ENCODE measurements at regions not wholly inside any gene's neighbourhood (a gene's known extent, or its start where the extent isn't known, plus 50 kb on each side); places are given as distances from the start of the nearest gene placed in this dataset.
"Not testable (repeated sequence)": the region's sequence is repeated elsewhere in the genome, so short reads cannot be mapped to it uniquely, and the experiment has no call there.

DNA sequence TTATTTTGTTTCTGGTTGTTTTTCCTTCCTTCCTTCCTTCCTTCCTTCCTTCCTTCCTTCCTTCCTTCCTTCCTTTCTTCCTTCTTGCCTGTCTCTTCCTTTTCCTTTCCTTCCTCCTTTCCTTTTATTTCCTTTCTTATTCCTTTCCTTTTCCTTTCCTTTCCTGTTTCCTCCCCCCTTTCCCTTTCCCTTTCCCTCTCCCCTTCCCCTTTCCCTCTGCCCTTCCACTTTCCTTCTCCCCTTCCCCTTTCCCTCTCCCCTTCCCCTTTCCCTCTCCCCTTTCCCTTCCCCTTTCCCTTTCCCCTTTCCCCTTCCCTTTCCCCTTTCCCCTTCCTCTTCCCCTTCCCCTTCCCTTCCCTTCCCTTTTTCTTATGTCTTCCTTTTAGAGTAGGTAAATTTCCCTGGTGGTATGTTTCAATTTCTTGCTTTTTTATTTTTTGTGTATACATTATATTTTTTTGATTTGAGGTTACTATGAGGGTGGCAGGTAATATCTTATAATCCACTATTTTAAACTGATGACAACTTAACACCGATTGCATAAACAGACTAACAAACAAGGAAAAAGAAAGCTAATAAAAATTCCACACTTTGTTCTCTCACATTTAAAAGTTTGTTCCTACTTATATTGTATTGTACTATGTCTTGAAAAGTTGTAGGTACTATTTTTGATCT is 311.0 kb upstream of the FSHR start:
- no peak for DNase-seq

GRCh38 chr2:49459314-49459993 is 305.1 kb upstream of the FSHR start:
- no peak for DNase-seq

- no peak for DNase-seq
These were observed 289.7 kb upstream of the FSHR start for GRCh38 chr2:49444005-49444404.

GRCh38 chr2:49426996-49427395 is 272.7 kb upstream of the FSHR start:
- no peak for DNase-seq

DNA sequence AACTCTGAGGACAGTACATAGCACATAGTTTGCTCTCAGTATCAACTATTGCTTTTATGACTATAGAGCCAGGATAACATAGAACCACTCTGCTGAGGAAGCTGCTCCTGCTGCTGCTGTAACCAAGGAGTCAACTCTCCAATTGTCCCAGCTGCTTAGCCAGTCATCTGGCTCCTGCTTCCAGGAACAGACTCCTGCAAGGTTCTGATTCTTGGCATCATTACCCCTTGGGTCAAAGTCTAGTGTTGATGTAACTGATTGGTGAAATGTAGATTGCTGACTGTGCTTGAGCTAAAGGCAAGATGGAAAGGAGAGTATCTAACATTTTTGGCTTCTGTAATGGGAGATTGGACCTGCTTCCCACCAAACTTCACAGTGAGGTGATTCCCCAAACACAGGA is 261.9 kb upstream of the FSHR start:
- DNase-seq, result no peak

DNA sequence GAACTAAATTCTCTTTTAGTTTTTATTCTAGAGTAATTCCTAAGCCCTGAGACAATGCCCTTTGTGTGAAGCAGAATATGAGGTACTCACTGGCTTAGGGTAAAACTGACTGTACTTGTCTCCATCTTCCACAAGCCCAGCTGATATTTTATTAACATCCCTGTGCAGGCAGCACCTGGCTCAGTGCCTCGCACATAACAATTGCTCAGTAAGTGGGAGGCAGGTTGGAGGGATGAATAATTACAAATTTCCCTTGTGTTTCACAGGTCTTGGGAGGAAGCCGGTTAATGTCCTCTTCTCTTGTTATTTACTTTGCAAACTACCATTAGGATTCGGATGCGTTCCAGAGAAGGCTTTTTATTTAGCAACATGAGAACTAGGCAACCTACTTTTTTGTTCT is 249.8 kb upstream of the FSHR start:
- peak; percentile 80 for DNase-seq

- peak; percentile 88 for DNase-seq
These were observed 249.3 kb upstream of the FSHR start for GRCh38 chr2:49403637-49404036.

- DNase-seq, result no peak
These were observed 225.1 kb upstream of the FSHR start for GRCh38 chr2:49379406-49379805.

- no peak for DNase-seq
These were observed 216.9 kb upstream of the FSHR start for GRCh38 chr2:49371128-49371701.

GRCh38 chr2:49369650-49370049 is 215.3 kb upstream of the FSHR start:
- no peak for DNase-seq

DNA sequence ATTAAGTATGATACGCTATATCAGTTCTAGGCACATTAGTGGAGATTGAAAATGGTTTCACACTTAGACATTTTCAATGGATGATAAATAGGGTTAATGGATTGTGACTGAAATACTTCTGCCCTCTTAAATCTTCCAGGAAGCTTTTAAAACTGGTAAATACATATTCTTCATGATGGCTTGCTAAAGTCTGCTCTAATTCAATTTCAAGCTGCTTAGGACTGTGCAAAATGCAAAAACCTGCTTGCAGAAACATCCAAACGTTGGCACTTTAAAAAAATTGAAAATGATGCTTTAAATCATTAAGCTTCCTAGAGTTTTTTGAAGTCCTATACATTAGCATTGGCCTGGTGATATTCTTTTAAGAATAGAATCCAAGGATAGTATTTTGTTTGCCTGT is 214.8 kb upstream of the FSHR start:
- DNase-seq, result no peak

GRCh38 chr2:49367003-49367402 is 212.7 kb upstream of the FSHR start:
- DNase-seq, result peak; percentile 23

- no peak for DNase-seq
These were observed 206.1 kb upstream of the FSHR start for GRCh38 chr2:49360407-49360767.

DNA sequence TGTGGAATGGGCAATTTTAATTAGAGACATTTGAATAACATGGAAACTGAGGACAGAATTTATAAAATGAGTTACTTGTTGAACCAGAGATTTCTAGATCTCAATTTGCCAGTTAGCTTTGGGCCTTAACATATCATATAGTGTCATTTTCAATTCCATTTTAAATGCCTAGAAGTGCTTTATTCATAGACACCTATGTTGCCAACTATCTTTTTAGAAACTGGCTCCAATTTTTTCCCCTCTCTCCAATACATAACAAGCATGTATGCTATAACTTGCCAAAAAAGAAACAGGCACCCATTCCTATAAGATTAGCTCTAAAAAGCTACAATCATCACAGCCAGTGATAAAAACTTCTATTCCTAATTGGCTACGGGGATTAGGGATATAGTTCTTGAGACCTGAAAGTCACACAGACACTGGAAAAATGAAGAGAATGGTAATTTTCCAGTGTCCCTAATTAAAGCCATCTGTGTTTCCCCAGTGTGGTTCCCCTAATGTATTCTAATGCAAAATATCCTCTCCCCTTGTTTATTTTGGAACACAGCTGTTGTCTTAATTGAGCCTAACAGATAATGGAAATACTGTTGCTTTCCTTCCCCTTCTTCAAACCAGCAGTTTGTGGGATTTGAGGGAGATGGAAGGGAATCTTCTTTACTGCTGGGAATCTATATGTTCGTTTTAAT is 205.5 kb upstream of the FSHR start:
- DNase-seq, result no peak

DNA sequence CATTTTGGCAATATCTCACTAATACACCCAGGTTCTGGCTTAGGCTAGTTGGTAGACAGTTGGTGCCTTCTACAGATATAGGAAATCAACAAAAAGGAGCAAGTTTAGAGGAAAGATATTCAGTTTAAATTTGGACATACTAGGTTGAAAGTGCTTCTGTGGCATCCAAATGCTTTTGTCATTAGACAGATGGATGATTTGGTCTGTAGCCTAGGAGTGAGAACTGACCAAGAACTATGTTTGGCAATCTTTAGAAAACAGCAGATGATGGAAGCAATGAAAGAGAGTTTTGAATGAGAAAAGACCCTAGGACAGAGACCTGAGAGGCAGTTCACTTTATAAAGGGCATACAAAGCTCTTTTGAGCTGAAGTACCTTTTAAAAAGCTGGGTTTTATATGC is 201.3 kb upstream of the FSHR start:
- DNase-seq, result no peak

DNA sequence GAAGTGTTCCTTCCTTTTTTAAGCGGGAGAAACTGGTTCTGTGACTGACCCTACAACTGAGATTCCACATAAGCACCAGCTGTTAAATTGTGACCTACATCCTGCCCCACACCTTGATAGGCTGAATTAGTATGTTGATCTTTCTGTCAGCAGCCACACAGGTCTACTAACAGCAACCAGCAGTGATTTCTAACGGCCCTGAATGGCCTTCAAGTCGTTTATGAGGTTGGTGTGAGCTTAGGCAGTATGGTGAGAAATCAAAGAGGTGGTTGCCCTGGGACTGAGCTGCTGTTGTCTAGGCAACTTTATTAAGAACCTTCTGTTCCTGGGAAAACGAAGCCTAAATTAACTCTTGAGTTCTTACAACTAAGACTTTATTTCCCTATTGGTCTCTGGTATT is 197.2 kb upstream of the FSHR start:
- DNase-seq, result no peak

DNA sequence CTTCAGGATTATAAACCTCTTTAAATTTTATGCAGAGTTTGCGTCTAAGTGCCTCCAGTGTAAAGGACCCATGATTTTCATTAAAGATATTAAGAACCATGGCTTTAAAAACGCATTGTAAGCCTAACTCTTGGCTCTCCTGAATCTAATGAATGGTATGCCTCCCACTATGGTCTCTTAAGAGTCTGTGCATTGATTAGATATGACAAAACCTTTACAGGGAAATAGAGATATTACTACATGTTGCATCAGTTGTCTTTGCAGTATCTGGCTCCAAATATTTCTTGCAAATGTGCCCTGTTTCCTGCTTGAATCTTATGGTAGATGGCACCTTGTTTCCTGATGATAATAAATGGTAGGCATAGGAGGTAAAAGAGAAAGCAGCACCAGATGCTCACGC is 189.3 kb upstream of the FSHR start:
- DNase-seq, result no peak

GRCh38 chr2:49342156-49342555 is 187.8 kb upstream of the FSHR start:
- DNase-seq, result no peak

- no peak for DNase-seq
These were observed 181.2 kb upstream of the FSHR start for GRCh38 chr2:49335546-49335945.

GRCh38 chr2:49332415-49332814 is 178.1 kb upstream of the FSHR start:
- no peak for DNase-seq

DNA sequence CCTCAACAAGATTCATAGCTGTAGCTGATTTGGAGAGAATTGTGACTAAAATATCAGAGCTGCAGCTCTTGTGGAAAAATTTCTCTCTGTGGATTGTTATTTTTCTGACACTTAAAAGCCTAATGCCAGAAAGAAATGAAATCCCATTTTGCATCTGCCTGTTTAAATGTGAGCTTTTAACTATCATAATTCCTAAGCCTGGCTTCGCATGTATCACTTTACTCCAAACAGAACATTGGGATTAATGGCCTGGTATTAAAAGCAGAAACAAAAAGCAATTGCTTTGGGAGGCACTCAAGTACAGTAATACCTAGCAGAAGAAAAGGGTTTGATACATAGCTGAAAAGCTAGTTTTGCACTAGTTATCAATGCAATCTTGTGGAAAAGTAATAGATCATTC is 164.2 kb upstream of the FSHR start:
- no peak for DNase-seq

GRCh38 chr2:49309461-49309860 is 155.1 kb upstream of the FSHR start:
- no peak for DNase-seq

DNA sequence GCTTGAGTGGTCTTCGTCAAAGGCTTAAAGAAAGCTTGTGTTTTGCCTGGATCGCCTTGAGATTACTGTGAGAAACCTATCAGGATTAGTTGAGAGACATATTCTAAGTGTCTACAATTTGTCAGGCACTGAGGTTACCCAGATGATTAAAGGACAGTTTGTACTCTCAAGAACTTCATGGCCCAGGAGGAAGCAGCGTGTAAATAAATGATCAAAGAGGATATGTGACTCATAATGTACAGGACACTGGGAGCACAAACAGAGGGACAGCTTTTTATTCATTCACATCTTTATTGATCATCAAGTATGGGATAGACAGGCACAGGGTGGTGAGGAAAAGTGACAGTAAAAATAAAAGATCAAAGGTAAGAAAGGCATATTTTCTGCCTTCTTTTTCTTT is 152.6 kb upstream of the FSHR start:
- DNase-seq, result no peak

DNA sequence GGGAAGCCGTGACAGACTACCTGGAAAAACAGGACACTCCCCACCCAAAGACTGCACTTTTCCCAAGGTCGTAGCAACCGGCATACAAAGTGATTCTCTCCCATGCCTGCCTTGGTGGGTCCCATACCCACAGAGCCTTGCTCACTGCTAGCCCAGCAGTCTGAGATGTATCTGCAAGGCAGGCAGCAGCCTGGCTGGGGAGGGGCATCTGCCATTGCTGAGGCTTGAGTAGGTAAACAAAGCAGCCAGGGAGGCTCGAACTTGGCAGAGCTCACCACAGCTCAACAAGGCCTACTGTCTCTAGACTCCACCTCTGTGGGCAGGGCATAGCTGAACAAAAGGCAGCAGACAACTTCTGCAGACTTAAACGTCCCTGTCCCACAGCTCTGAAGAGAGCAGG is 144.4 kb upstream of the FSHR start:
- not testable (repeated sequence) for DNase-seq

All from NCI-H2227 treated with DMSO at 0.1 percent for 48 hours (cell line).